Psoas muscle (tissue), 7 donors: ENCODE measurements at regions not wholly inside any gene's neighbourhood (a gene's known extent, or its start where the extent isn't known, plus 50 kb on each side); places are given as distances from the start of the nearest gene placed in this dataset.

Experiments used
- ATAC-seq, 4 donors: fragments of 200-7000 bp; cut with Tn5 transposase; one replicate each; pipeline ENCODE4 v1.9.1; 2020; ENCODE audit warnings: moderate library complexity in 3 of 4, mild to moderate bottlenecking in 2 of 4
- DNase-seq, 2 donors: peaks; one replicate each; pipeline ENCODE4 v3.0.0-alpha.2; 2020
- H3K27ac ChIP-seq: fragments of 200-600 bp; one replicate; pipeline ENCODE4 v1.8.0; 2022
- H3K27me3 ChIP-seq, 3 donors: fragments of 200-600 bp in 1 of 3; one replicate each; pipeline versions ENCODE4 v1.6.1 to v1.8.0; 2013 to 2022; ENCODE audit warnings: low read length in 2 of 3, mild to moderate bottlenecking in 2 of 3, moderate library complexity in 1 of 3; ENCODE audit not compliant: insufficient read depth in 3 of 3
- H3K36me3 ChIP-seq, 2 donors: fragments of 200-600 bp in 1 of 2; one replicate each; pipeline versions ENCODE4 v1.6.1 to v1.8.0; 2013 to 2022; ENCODE audit warnings: low read depth in 1 of 2, mild to moderate bottlenecking in 1 of 2, moderate library complexity in 1 of 2; ENCODE audit not compliant: insufficient read depth in 1 of 2
- H3K4me1 ChIP-seq: fragments of 200-600 bp; one replicate; pipeline ENCODE4 v1.8.0; 2022
- H3K4me3 ChIP-seq: fragments of 200-600 bp; one replicate; pipeline ENCODE4 v1.8.0; 2022; ENCODE audit warnings: mild to moderate bottlenecking
- H3K9me3 ChIP-seq: fragments of 200-600 bp; one replicate; pipeline ENCODE4 v1.8.0; 2022
- WGBS, 3 donors: extraction: QIAGEN DNeasy Blood & Tissue Kit; methylation state at CpG; one replicate each; pipeline versions ENCODE4 v1.1.6 to v1.1.7; 2013; 5-methylcytosine and 5-hydroxymethylcytosine counted together
- intact Hi-C, 2 donors: fragments of 100-400 bp; cut with DNase I; formaldehyde crosslinking; loops; one replicate each; pipeline versions ENCODE4 v1.11.0 to v1.14.2; 2022
- TF ChIP-seq, protein P1 (sequence below): fragments of 200-600 bp; IDR thresholded peaks from one replicate; pipeline ENCODE4 v1.8.0; 2022; ENCODE audit warnings: antibody characterized with exemption
- donor health status: healthy with polysubstance abuse.
- donor health status: DM: no; HTN: no; CAD: no; lungs with moderate emphysema.
- donor health status: Bipolar disorder and iron deficiency.
- donor health status: healthy.
- donor health status: DM: yes; HTN: yes; CAD: no.
- donor health status: DM: no; HTN: no; CAD: no.
- donor health status: DM: yes; HTN: yes; CAD: no.

DNA sequence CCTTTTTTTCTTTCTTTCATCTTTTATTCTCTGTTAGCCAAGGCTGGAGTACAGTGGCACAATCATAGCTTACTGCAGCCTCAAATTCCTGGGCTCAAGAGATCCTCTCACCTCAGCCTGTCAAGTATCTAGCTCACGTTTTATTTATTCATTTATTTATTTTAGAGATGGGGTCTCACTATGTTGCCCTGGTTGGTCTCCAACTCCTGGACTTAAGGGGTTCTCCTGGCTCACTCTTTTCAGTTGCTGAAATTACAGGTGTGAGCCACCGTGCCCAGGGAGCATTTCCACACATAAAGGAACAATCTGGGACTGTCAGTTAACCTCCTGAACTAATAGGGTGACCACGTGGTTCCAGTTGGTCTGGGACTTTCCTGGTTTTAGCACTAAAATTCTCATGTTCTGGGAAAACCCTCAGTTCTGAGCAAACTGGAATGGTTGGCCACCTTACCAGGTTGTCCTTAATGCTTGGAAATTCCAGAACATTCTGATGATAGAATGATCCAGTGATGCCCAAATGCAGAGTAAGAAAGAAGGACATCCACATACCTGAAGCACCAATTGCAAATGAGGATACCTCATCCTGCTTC lies 105.5 kb upstream of the ZNF217 start:
- no peaks in the 10 kb centered on the region for H3K4me1 ChIP-seq
- no peak overlapping the region for H3K27ac ChIP-seq
- H3K27me3 ChIP-seq = no peaks in the 10 kb centered on the region
- H3K4me3 ChIP-seq = no peak overlapping the region
- WGBS, 3 donors = 39 to 49% (median 42%) methylated on average over 3 of the region's 3 CpGs
- TF ChIP-seq, protein P1, sequence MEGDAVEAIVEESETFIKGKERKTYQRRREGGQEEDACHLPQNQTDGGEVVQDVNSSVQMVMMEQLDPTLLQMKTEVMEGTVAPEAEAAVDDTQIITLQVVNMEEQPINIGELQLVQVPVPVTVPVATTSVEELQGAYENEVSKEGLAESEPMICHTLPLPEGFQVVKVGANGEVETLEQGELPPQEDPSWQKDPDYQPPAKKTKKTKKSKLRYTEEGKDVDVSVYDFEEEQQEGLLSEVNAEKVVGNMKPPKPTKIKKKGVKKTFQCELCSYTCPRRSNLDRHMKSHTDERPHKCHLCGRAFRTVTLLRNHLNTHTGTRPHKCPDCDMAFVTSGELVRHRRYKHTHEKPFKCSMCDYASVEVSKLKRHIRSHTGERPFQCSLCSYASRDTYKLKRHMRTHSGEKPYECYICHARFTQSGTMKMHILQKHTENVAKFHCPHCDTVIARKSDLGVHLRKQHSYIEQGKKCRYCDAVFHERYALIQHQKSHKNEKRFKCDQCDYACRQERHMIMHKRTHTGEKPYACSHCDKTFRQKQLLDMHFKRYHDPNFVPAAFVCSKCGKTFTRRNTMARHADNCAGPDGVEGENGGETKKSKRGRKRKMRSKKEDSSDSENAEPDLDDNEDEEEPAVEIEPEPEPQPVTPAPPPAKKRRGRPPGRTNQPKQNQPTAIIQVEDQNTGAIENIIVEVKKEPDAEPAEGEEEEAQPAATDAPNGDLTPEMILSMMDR = no peak
- no peak for DNase-seq
- intact Hi-C loops = no loop called here
- no peak for ATAC-seq
- no peaks in the 10 kb centered on the region for H3K36me3 ChIP-seq
- H3K9me3 ChIP-seq = no peaks in the 10 kb centered on the region

GRCh38 chr20:53698371-53698978 lies 104.8 kb upstream of the ZNF217 start:
- DNase-seq = no peak
- Histone ChIP-seq H3K9me3 (no peaks in the 10 kb centered on the region), H3K4me1 (no peaks in the 10 kb centered on the region), H3K4me3 (no peak overlapping the region), H3K27ac (no peak overlapping the region), H3K36me3 (no peaks in the 10 kb centered on the region), H3K27me3 (no peaks in the 10 kb centered on the region)
- WGBS, 3 donors = 91 to 92% (median 91%) methylated on average over 10 of the region's 10 CpGs
- no peak for ATAC-seq
- TF ChIP-seq, protein P1 = no peak
- intact Hi-C loops = no loop called here

DNA sequence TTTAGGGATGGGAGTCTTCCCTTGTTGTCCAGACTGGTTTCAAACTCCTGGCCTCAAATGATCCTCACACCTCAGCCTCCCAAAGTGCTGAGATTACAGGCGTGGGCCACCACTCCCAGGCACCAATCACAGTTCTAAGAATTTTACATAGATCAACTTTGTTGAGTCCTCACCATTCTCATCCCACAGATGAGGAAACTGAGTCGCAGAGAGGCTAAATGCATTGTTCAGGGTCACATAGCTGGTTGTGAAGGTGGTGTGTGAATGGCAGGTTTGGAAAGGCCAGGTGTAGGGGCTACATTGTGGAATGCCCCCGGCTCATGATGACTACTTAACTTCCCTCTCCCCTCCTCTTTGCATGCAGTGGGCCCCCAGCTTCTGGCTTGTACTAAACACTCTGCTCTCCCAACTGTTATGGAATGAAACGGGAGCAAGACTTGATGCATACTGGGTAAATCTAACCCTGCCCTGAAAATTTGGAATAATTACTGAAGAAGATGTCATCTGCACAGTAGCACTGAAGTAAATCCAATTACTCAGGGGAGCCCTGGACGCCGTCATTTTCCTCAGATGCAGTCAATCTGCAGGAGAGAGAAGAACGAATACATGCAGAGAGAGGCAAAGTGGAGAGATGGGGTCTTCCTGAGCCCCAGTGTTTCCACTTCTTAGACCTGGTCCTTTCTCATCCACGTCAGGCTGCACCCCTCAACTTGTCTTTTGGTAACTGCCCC lies 102.3 kb upstream of the ZNF217 start:
- H3K27ac ChIP-seq = no peak overlapping the region
- WGBS, 3 donors = 70 to 76% (median 73%) methylated on average over 8 of the region's 8 CpGs
- no peaks in the 10 kb centered on the region for H3K36me3 ChIP-seq
- no peaks in the 10 kb centered on the region for H3K27me3 ChIP-seq
- no peaks in the 10 kb centered on the region for H3K9me3 ChIP-seq
- no peaks in the 10 kb centered on the region for H3K4me1 ChIP-seq
- DNase-seq (no peak), ATAC-seq (no peak)
- H3K4me3 ChIP-seq = no peak overlapping the region
- intact Hi-C loops = no loop called here
- TF ChIP-seq, protein P1 = no peak

DNA sequence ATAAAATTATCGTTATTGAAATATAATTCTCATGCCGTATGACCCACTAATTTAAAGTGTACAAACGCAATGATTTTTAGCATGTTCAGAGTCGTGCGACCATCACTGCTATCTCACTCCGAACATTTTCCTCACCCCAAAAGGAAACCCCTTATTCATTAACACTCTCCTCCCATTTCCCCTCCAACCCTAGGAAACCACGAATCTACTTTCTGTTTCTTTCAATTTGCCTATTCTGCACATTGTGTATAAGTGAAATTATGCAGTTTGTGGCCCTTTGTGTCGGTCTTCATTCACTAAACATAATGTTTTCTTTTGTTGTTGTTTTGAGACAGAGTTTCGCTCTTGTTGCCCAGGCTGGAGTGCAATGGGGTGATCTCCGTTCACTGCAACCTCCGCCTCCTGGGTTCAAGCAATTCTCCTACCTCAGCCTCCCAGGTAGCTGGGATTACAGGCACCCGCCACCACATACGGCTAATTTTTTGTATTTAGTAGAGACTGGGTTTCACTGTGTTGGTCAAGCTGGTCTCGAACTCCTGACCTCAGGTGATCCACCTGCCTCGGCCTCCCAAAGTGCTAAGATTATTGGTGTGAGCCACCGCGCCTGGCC lies 99.7 kb upstream of the ZNF217 start:
- DNase-seq (no peak), ATAC-seq (no peak)
- no peaks in the 10 kb centered on the region for H3K27me3 ChIP-seq
- no peaks in the 10 kb centered on the region for H3K9me3 ChIP-seq
- H3K27ac ChIP-seq = no peak overlapping the region
- intact Hi-C loops = no loop called here
- H3K4me1 ChIP-seq = no peaks in the 10 kb centered on the region
- TF ChIP-seq, protein P1 = no peak
- H3K4me3 ChIP-seq = no peak overlapping the region
- H3K36me3 ChIP-seq = no peaks in the 10 kb centered on the region
- WGBS, 3 donors = 91 to 92% (median 92%) methylated on average over 17 of the region's 17 CpGs
